ENCODE measurements at regions not wholly inside any gene's neighbourhood (a gene's known extent, or its start where the extent isn't known, plus 50 kb on each side); places are given as distances from the start of the nearest gene placed in this dataset.

- DNase-seq, result no peak
Observed at GRCh38 chr3:66121318-66121717, 82.6 kb upstream of the MAGI1 start.

- no peak for DNase-seq
Observed at GRCh38 chr3:66115858-66116654, 77.3 kb upstream of the MAGI1 start.

- DNase-seq, result no peak
Observed at GRCh38 chr3:66113542-66113941, 74.8 kb upstream of the MAGI1 start.

- no peak for DNase-seq
Observed at GRCh38 chr3:66110840-66111239, 72.1 kb upstream of the MAGI1 start.

- no peak for DNase-seq
Observed at GRCh38 chr3:66107855-66108254, 69.1 kb upstream of the MAGI1 start.

- no peak for DNase-seq
Observed at GRCh38 chr3:66106788-66107187, 68.1 kb upstream of the MAGI1 start.

GRCh38 chr3:66104535-66104934, 65.8 kb upstream of the MAGI1 start:
- DNase-seq, result no peak

- no peak for DNase-seq
Observed at GRCh38 chr3:66103729-66104128, 65.0 kb upstream of the MAGI1 start.

GRCh38 chr3:66101901-66102300, 63.2 kb upstream of the MAGI1 start:
- no peak for DNase-seq

GRCh38 chr3:66099541-66100065, 60.9 kb upstream of the MAGI1 start:
- no peak for DNase-seq

- no peak for DNase-seq
Observed at GRCh38 chr3:66098436-66098835, 59.7 kb upstream of the MAGI1 start.

- no peak for DNase-seq
Observed at GRCh38 chr3:66097647-66098046, 58.9 kb upstream of the MAGI1 start.

GRCh38 chr3:66095295-66096001, 56.7 kb upstream of the MAGI1 start:
- no peak for DNase-seq

GRCh38 chr3:66093981-66094380, 55.3 kb upstream of the MAGI1 start:
- no peak for DNase-seq

- DNase-seq, result no peak
Observed at GRCh38 chr3:66092175-66092995, 53.7 kb upstream of the MAGI1 start.

All from NCI-H2029 treated with DMSO at 0.1 percent for 48 hours (cell line).